IMR-90 (cell line): ENCODE measurements at regions not wholly inside any gene's neighbourhood (a gene's known extent, or its start where the extent isn't known, plus 50 kb on each side); places are given as distances from the start of the nearest gene placed in this dataset.

Experiments used
- BHLHE40 ChIP-seq: fragments of 150-350 bp; IDR thresholded peaks from 2 replicates; pipeline ENCODE4 v1.6.1; 2016; ENCODE audit warnings: mild to moderate bottlenecking, low read depth, low read length
- CEBPB ChIP-seq: IDR thresholded peaks from 2 replicates; pipeline ENCODE4 v1.6.1; 2012; ENCODE audit warnings: low read depth, low read length, improper control_type of control experiment
- MAFK ChIP-seq: IDR thresholded peaks from 2 replicates; pipeline ENCODE4 v1.6.1; 2012; ENCODE audit warnings: low read depth, low read length, improper control_type of control experiment
- MAZ ChIP-seq: IDR thresholded peaks from 2 replicates; pipeline ENCODE4 v1.6.1; 2012; ENCODE audit warnings: low read depth, mild to moderate bottlenecking, low read length, improper control_type of control experiment, moderate library complexity, borderline replicate concordance
- NFE2L2 ChIP-seq: fragments of 150-350 bp; IDR thresholded peaks from 2 replicates; pipeline ENCODE4 v1.6.1; 2016; ENCODE audit warnings: low read depth, mild to moderate bottlenecking, low read length
- POLR2A ChIP-seq: IDR thresholded peaks from 2 replicates; pipeline ENCODE4 v1.6.1; 2012; ENCODE audit warnings: mild to moderate bottlenecking, low read depth, low read length
- RAD21 ChIP-seq: IDR thresholded peaks from 2 replicates; pipeline ENCODE4 v1.6.1; 2012; ENCODE audit warnings: low read length, improper control_type of control experiment
- RCOR1 ChIP-seq: IDR thresholded peaks from 2 replicates; pipeline ENCODE4 v1.6.1; 2012; ENCODE audit warnings: mild to moderate bottlenecking, low read length, improper control_type of control experiment; ENCODE audit not compliant: insufficient replicate concordance
- SMC3 ChIP-seq: fragments of 150-350 bp; IDR thresholded peaks from 2 replicates; pipeline ENCODE4 v1.6.1; 2016; ENCODE audit warnings: low read depth, mild to moderate bottlenecking, antibody characterized with exemption, low read length, moderate library complexity
- TF ChIP-seq, protein P1 (sequence below): conservative IDR thresholded peaks from 2 replicates; pipeline ENCODE4 v1.5.1; 2012; ENCODE audit warnings: mild to moderate bottlenecking, low read depth, low read length, improper control_type of control experiment
- TF ChIP-seq, protein P2 (sequence below): fragments of 150-350 bp; IDR thresholded peaks from 2 replicates; pipeline ENCODE4 v1.6.1; 2017; ENCODE audit warnings: mild to moderate bottlenecking, antibody characterized with exemption, low read length, low read depth
- TF ChIP-seq, protein P3 (sequence below): fragments of 150-350 bp; IDR thresholded peaks from 2 replicates; pipeline ENCODE4 v1.6.1; 2016; ENCODE audit warnings: low read depth, mild to moderate bottlenecking, low read length, moderate library complexity, borderline replicate concordance

DNA sequence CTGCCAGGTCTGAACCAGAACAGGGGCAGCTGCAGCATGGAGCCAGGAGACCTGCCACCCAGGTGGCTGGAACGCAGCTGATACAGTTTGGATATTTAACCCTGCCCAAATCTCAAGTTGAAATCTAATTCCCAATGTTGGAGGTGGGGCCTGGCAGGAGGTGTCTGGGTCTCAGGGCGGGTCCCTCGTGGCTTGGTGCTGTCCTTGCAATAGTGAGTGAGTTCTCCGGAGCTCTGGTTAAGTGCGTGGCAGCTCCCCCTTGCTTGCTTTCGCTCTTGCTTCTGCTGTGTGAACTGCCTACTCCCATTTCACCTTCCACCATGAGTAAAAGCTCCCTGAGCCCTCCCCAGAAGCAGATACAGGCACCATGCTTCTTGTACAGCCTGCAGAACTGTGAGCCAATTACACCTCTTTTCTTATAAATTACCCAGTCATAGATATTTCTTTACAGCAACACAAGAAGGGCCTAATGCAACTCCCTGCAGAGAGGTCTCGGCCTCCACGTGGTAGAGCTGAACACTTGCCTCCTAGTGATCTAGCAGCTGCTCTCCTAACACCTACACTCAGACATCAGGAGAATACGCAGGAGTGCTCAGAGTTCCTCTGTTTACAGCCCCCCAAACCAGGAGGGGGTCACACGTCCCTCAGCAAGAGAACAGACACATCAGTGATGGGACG lies 203.7 kb downstream of the CTTN start:
- TF ChIP-seq BHLHE40 = no peak
- no peak for TF ChIP-seq SMC3
- TF ChIP-seq, protein P1, sequence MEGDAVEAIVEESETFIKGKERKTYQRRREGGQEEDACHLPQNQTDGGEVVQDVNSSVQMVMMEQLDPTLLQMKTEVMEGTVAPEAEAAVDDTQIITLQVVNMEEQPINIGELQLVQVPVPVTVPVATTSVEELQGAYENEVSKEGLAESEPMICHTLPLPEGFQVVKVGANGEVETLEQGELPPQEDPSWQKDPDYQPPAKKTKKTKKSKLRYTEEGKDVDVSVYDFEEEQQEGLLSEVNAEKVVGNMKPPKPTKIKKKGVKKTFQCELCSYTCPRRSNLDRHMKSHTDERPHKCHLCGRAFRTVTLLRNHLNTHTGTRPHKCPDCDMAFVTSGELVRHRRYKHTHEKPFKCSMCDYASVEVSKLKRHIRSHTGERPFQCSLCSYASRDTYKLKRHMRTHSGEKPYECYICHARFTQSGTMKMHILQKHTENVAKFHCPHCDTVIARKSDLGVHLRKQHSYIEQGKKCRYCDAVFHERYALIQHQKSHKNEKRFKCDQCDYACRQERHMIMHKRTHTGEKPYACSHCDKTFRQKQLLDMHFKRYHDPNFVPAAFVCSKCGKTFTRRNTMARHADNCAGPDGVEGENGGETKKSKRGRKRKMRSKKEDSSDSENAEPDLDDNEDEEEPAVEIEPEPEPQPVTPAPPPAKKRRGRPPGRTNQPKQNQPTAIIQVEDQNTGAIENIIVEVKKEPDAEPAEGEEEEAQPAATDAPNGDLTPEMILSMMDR = no peak
- TF ChIP-seq MAFK = no peak
- TF ChIP-seq, protein P2, sequence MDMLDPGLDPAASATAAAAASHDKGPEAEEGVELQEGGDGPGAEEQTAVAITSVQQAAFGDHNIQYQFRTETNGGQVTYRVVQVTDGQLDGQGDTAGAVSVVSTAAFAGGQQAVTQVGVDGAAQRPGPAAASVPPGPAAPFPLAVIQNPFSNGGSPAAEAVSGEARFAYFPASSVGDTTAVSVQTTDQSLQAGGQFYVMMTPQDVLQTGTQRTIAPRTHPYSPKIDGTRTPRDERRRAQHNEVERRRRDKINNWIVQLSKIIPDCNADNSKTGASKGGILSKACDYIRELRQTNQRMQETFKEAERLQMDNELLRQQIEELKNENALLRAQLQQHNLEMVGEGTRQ = no peak
- TF ChIP-seq CEBPB = no peak
- no peak for TF ChIP-seq NFE2L2
- no peak for TF ChIP-seq MAZ
- TF ChIP-seq POLR2A = no peak
- no peak for TF ChIP-seq RAD21
- TF ChIP-seq RCOR1 = no peak
- TF ChIP-seq, protein P3, sequence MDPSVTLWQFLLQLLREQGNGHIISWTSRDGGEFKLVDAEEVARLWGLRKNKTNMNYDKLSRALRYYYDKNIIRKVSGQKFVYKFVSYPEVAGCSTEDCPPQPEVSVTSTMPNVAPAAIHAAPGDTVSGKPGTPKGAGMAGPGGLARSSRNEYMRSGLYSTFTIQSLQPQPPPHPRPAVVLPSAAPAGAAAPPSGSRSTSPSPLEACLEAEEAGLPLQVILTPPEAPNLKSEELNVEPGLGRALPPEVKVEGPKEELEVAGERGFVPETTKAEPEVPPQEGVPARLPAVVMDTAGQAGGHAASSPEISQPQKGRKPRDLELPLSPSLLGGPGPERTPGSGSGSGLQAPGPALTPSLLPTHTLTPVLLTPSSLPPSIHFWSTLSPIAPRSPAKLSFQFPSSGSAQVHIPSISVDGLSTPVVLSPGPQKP = no peak
